HG03442 (cell line): ENCODE measurements at regions not wholly inside any gene's neighbourhood (a gene's known extent, or its start where the extent isn't known, plus 50 kb on each side); places are given as distances from the start of the nearest gene placed in this dataset.
A peak's percentile ranks its signal among the peaks of the same experiment; 100 is the strongest.
"Not testable (repeated sequence)": the region's sequence is repeated elsewhere in the genome, so short reads cannot be mapped to it uniquely, and the experiment has no call there.

Source experiments
- ATAC-seq: cut with Tn5 transposase; IDR thresholded peaks from one replicate; pipeline ENCODE4 v1.9.1; 2021; ENCODE audit warnings: mild to moderate bottlenecking, moderate library complexity; ENCODE audit not compliant: unreplicated experiment

- no peak for ATAC-seq
These were observed 428.8 kb upstream of the ONECUT1 start for GRCh38 chr15:53218666-53219580.

- no peak for ATAC-seq
These were observed 425.9 kb upstream of the ONECUT1 start for GRCh38 chr15:53216036-53216435.

GRCh38 chr15:53213336-53213735 lies 423.2 kb upstream of the ONECUT1 start:
- no peak for ATAC-seq

GRCh38 chr15:53212785-53213184 lies 422.6 kb upstream of the ONECUT1 start:
- no peak for ATAC-seq

DNA sequence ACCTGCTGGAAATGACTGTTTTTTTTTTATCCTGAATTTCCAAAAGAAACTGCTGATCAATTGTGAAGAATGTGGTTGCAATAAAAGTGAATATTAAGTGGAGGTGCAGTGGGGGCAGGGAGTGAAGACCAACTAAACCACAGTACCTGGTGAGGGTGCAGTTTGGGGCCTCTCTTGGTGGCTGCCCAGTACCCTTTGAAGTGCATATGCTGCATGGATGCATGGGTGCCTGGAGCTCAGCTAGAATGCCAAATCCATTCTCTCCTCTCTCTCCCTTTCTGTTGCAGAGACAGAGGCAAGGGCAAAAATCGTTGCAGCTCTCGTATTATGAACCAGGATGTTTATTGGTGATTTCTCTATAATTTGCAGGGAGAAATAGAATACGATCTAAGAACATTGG lies 420.5 kb upstream of the ONECUT1 start:
- no peak for ATAC-seq

GRCh38 chr15:53209396-53210042 lies 419.4 kb upstream of the ONECUT1 start:
- no peak for ATAC-seq

- no peak for ATAC-seq
These were observed 418.6 kb upstream of the ONECUT1 start for GRCh38 chr15:53208751-53209150.

GRCh38 chr15:53203454-53203853 lies 413.3 kb upstream of the ONECUT1 start:
- no peak for ATAC-seq

- no peak for ATAC-seq
These were observed 412.7 kb upstream of the ONECUT1 start for GRCh38 chr15:53202876-53203275.

GRCh38 chr15:53197426-53197839 lies 407.3 kb upstream of the ONECUT1 start:
- peak; percentile 93 for ATAC-seq

GRCh38 chr15:53196788-53197187 lies 406.7 kb upstream of the ONECUT1 start:
- ATAC-seq, result no peak

DNA sequence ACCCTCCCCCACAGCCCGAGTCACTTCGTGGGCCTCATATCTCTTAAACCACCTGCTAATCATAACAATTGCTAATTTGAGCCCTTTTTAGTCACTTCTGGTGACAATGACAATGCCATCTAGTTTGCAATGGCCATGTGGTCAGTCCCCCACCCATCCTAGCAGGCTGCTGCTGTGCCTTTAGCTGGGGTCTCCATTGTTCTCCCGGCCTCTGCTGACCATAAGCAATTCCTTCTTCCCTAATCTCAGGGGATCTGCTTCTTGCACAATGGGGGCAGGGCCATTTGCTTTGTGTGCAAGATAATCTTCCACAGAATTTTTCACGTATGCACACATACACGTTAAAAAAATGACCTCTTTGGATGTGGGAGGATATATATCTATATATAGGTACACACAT lies 406.1 kb upstream of the ONECUT1 start:
- ATAC-seq, result no peak

DNA sequence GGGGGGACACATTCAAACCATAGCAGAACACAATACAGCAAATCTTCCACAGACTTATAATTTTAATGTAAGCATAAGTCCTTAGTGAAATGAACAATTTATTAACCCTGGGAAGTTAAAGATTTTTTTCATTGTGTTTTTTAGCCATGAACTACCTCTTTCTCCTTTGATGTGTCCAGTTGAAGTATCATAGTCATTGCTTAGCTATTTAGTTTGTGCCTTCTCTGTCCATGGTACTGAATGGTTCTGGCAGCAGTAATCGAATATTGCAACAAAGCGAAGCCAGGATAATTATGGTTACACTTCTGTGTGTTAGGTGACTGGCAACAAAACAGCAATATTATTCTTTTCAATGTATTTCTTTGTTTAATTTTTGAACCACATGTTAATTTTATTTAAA lies 403.0 kb upstream of the ONECUT1 start:
- ATAC-seq, result no peak

DNA sequence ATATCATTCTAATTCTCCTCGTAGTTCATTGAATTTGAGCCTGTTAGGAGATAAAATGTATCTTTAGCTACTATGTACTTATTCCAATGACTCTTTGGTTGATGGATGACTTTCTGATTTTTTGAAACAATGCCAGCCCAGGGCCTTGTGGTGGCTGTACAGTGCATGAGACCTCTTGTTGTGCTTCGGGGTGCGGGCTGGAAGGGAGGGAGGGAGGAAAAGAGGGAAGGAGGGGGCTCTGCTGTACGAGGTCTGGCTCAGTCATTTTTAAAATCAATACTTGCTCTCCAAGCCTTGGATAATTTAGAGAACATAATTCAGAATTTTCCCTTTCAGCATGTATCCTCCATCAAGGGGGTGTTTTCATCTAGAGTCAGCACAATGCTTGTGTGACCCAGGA lies 399.7 kb upstream of the ONECUT1 start:
- ATAC-seq, result no peak

- ATAC-seq, result not testable (repeated sequence)
These were observed 393.3 kb upstream of the ONECUT1 start for GRCh38 chr15:53183449-53183848.

GRCh38 chr15:53171571-53171970 lies 381.4 kb upstream of the ONECUT1 start:
- no peak for ATAC-seq

GRCh38 chr15:53166684-53167201 lies 376.6 kb upstream of the ONECUT1 start:
- ATAC-seq, result no peak

GRCh38 chr15:53165988-53166683 lies 376.0 kb upstream of the ONECUT1 start:
- no peak for ATAC-seq

DNA sequence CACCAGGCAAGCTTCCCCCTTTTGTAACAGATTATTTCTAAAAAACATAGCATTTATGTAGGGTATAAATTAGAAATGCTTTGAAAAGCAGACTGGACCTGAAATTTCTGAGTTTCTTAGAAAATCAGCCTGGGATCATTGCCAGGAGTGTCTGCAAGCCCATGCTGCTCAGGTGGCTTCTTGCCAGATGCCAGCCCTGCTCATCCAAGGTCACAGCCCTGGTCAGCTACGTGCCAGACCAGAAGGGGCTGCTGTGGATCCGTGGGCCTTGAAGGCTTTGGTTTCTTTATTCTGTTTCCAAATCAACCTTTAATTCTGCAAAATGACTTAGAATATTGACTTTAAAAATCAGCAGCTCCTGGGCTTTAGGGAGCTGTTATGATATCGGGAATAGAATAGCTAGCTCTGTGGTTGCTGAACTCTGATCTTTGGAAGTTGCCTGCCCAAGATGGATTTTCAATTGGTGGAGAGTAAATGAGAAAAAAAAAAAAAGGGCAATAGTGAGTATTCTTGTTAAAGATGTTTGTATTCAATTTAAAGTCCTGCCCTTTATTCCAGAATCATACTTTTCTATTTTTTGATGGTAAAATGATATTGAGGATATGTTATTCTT lies 370.1 kb upstream of the ONECUT1 start:
- no peak for ATAC-seq

- ATAC-seq, result no peak
These were observed 369.3 kb upstream of the ONECUT1 start for GRCh38 chr15:53159458-53159857.

- no peak for ATAC-seq
These were observed 368.9 kb upstream of the ONECUT1 start for GRCh38 chr15:53158995-53159394.
